ENCODE measurements at regions not wholly inside any gene's neighbourhood (a gene's known extent, or its start where the extent isn't known, plus 50 kb on each side); places are given as distances from the start of the nearest gene placed in this dataset.
"Not testable (repeated sequence)": the region's sequence is repeated elsewhere in the genome, so short reads cannot be mapped to it uniquely, and the experiment has no call there.

DNA sequence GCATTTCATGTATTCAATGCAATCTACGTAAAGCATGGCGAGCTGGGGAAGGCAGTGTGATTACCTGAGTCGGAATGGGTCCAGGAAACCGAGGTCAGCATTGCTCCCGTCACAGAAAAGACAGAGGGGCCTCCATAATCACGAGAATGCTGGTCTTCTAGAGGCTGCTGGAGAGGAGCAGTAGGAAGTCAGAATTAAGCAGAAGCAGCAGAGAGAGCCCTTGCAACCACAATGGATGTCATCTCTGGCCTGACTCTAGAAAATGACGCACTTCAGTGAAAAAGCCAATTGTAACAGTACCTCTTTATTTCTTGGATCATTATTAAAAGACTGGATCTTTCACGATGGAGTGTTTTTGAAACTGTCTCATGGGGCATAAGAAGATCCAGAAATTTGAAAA, 69.5 kb upstream of the FOXN3 start:
- no peak for DNase-seq

DNA sequence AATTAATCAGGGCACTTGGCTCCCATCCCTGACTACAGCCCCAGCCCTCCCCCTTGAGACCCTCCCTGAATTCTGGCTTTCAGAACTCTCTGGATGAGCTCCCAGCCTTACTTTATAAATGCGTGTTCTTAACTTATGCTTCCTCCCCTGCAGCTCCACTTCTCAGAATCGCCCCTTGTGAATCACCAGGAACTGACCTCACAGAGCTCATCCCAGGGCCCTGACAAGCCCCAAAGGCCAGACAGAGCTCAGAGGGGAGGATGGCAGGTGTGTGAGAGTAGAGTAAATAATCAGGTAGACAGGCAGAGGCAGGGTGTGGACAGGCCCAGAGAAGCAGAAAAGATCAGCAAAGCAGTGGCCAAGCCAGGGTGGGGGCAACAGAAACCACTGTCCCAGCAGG, 68.2 kb upstream of the FOXN3 start:
- DNase-seq = no peak

DNA sequence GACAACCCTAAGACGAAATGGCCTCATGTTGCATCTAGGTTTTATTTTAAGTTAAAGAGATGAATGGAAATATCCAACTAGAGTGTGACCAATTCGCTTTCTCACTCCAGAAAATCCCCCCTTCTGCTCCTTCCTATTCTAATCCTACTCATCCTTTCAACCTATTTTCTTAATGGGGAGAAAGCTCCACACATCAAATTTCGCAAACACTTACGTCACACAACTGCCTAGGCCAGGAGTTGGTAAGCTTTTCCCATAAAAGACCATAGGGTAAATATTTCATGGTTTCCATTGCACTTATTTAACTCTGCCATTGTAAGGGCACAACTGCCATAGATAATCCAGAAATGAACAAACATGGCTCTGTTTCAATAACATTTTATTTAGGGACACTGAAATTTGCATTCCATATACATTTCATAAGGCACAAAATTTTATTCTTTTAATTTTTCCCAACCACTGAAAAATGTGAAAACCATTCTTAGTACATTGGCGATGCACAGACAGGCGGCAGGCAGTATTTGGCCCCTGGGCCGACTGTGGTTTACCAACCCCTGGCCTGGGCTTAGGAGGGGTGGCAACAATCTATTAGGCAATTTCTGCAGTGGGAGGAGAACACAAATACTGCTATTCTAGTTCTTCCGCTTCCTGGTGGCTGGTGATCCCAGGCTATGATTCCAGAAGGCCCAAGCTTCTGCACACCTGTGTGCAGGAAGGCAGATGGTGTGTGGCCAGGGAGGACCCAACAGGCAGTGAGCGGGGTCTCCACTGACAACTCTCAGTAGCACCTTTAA, 67.2 kb upstream of the FOXN3 start:
- no peak for DNase-seq

DNA sequence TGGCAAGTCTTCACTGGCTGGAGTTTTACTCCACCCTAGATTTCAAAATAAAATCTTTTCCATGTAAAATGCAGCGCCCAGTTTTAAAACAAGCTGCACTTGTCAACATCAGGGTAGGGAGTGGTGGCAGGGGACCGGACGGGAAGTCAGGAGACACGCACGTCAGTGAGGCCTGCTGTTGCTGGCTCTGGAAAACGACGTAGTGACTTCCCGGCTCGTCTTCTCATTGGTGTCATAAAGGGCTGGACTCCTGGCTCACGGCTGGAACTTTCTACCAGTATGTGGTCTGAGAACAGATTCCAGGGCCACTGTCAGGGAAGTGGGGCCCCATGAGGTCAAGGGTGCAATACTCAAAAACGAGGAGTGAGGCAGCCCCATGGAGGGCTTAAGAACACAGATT, 64.2 kb upstream of the FOXN3 start:
- no peak for DNase-seq

DNA sequence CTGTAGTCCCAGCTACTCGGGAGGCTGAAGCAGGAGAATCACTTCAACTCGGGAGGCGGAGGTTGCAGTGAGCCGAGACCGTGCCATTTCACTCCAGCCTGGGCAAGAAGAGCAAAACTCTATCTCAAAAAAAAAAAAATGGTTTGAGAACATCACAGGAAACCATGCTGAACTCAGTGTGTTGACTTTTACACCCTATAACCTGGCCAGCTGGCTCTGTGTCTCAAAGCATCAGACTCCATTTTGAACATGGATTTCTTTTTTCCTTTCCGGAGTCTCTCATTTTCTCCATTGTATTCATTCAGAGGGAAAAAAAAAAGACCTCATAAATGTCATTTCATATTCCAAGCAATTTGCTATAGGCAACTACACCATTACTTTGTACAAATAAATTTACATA, 63.2 kb upstream of the FOXN3 start:
- DNase-seq = no peak

DNA sequence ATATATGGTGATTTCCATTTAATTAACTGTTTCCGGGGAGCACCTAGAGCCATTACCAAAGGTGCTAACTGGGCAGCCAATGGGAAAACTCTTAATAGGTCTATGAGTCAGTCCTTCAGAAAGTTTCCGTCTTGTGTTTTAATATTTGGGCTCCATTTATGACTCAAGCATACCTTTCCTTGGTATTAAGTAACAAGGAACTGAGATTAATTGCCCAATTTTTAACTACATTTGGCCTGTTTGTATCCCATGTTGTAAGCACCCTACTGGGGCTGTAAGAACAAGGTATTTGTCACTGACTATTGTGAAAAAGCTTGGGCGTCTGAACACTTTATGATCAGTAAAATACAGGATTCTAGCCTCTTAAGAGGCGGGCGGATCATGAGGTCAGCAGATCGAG, 62.8 kb upstream of the FOXN3 start:
- DNase-seq = no peak

DNA sequence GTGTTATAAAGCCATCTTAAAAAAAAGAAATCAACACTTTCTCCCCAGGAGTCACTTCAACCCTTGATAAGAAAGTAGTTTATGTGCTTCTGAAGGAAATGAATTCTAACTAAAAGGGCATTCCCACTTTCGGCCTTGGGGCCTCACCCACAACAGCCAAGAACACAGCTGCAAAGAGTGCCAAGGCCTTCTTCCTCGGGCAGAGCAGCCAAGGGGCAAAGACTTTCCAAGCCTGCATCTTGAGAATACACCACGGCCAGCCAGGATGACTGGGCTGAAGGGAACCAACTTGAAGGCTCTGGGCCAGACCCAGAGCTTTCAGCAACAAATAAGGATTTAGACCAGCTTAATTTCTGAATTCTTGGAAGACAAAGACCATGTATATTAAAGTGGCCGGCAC, 60.4 kb upstream of the FOXN3 start:
- no peak for DNase-seq

DNA sequence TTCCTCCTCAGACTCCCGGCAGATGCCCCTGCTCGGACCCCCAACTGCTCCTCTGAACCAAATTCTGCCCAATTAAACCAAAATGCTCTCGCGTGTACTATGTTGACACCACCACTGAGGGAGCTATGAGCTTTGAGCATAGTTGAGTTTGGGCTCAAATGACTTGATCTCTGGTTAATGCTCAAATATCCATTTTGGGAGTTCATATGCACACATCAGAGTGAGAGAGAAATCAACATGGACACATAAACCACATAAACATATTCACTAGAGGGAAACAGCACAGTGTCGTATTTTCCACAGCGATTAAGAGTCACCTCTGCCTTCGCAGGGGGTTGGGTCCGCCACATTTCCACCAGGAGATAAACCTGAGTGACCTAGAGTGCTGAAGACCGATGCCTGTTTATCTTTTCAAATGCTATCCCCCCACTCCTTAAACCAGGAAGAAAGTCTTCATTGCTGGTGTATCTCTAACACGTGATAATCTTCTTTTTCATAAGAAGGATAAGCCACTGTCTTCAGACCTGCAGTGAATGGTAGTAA, 59.4 kb upstream of the FOXN3 start:
- no peak for DNase-seq

DNA sequence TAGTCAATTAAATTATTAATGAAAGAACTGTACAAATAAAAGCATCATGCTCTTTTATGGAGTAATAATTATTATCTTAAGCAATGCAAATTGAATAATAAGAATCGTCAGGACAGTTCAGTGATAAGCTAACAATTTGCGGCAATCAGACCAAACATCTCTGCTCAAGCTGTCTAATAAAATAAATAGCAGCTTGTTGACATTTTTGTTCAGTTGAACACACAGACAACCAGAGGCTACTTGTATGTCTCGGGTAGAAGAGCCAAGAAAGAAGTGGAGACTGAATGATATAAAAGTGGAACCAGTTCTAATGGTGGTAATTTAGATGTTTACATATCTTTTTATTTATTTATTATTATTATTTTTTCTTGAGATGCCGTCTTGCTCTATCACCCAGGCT, 57.4 kb upstream of the FOXN3 start:
- DNase-seq = no peak

DNA sequence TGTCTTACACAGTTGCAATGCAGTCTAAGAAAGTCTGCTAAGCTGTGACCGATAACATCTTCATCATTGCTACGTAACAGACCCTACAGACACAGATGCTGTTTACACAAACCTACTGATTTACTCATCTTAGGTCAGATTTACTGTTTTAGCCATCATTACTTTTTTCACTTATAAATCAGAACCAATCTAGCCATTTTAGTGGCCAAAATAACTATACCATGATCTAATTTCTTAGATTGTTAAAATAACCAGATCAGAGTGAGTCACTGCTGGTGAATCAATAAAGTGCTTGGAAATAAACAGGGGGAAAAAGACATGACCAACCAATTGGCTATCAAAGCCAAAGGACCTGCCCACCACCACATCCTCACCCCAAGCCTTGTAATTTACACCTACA, 57.0 kb upstream of the FOXN3 start:
- no peak for DNase-seq

DNA sequence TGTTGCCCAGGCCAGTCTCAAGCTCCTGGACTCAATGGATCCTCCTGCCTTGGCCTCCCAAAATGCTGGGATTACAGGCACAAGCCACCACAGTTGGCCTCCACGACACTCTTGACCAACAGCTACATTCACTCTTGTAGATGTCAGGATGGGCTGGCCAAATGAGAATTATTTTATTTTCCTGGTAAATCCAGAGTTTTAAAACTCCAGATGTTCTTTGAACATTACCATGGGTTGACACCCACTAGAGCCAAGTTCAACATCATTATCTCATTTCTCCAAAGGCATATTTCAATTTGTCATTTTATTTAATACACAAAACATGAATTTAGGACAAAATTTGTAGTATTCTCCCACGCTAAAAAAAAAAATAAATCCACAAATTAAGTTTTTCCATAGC, 56.5 kb upstream of the FOXN3 start:
- no peak for DNase-seq

DNA sequence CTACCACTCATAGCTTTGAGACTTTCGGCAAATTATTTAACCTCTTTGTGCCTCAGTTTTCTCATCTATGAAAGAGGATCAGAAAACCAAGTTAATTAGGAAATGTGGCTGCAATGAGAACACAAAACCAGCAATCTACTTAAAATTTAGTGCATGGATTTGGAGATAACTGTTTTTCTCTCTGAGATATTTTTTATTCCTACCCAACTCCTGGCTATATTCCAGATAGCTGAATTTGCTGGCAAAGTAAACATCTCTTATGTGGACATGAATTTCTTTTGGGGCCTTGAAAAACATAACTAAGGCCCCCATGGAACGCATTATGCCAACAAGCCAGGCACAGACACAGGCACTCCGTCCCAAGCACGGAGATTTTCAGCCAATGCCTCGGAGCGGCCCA, 53.4 kb upstream of the FOXN3 start:
- no peak for DNase-seq

DNA sequence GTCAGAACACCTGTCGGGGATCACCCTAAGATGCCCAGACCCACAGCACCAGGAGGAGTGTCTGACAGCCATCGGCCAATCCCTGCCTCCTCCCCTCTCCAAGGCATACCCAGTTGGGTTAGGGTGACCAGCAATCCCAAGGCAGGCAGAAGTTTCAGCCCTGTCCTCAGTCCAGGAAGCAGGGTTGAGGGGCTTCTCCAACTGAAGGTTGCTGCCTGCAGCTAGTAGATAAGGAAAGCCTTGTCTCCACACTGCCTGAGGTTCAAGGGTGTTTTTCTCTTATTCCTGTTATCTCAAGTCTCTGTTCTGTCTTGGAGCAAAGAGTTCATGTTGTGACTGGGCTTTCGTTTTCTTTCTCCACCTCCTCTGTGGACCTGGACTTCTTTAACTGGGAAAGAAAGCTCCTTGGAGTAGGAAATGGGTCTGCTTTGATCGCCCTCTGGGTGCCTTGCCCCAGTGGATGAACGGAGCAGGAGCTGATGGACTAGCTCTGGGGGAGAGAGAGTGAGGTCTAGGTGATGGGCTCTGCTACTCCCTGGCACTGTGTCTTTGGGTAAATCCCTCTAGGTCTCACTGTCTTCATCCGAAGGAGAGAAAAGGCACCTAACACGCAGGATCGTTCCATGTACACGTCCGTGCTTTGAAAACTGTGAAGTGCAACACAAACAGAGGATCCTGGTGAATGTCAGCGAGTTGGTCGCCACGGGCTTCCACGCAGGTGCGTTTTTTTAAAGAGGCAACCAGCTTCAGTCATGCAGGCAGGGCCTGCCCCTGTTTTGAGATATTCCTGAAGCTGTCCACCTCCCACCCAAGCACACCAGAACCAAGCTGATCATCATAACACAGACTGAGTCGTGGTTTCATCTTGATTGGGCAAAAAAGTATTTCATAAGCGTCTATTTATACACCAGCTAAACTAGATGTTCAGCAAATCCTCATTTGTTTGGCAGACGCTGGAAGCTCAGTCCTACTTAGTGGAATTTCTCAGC, 52.5 kb upstream of the FOXN3 start:
- no peak for DNase-seq

DNA sequence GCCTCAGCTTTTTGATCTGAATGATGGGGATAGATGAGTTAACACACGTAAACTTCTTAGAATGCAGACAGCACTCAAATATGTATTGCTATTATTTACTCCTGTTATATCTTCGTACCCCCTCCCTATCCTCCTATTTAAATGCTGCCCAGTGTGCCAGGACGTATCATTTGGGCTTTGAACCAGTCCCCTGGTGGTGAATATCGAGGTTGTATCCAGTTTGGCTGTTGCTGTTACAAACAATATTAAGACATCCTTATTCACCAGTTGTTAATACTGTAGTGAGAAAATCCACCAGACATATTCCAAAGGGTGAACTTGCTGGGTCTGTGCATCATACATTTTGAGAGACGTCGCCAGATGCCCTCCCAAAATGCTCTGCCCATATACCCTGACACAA, 51.5 kb upstream of the FOXN3 start:
- DNase-seq = no peak

DNA sequence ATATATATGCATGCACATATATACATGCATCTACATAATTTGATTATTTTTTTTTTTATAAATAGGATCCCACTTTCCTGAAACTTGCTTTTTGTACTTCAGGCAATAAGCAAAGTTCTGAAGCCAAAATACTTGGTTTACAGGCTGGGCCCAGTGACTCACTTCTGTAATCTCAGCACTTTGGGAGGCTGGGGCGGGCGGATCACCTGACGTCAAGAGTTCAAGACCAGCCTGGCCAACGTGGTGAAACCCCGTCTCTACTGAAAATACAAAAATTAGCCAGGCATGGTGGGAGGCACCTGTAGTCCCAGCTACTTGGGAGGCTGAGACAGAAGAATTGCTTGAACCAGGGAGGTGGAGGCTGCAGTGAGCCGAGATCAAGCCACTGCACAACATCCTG, 51.0 kb upstream of the FOXN3 start:
- DNase-seq = not testable (repeated sequence)

DNA sequence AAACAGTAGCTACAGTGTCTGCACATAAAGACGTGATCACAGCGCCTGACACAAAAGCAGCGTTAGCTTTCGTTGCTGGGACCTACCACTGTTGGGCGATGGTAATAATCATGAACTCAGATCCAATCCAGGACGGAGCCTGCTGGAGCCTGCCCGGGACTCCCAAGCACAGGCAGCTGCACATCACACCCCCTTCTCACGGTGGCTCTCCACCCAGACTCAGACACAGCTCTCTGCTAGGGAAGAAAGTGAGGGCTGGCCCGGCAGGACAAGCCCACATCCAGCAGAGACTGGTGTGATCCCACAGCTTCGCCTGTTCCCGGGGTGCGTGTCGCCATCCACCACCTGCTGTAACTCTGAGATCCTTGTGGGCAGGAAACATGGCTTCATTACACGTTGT, 49.9 kb upstream of the FOXN3 start:
- DNase-seq = no peak
